SU-DHL-6 (cell line): ENCODE measurements at regions not wholly inside any gene's neighbourhood (a gene's known extent, or its start where the extent isn't known, plus 50 kb on each side); places are given as distances from the start of the nearest gene placed in this dataset.

Experiments
- H2AFZ ChIP-seq: fragments of 200-600 bp; sonication (generic); 2 replicates; pipeline ENCODE4 v1.6.1; 2014; ENCODE audit warnings: low read depth, mild to moderate bottlenecking, moderate library complexity, mixed read lengths, antibody characterized with exemption, low read length; ENCODE audit not compliant: severe bottlenecking
- H3F3A ChIP-seq: fragments of 200-600 bp; shearing (Covaris generic); 2 replicates; pipeline ENCODE4 v1.6.0; 2016; ENCODE audit warnings: antibody characterized with exemption, mild to moderate bottlenecking; ENCODE audit not compliant: insufficient read depth
- H3K27ac ChIP-seq: fragments of 200-600 bp; sonication (generic); 2 replicates; pipeline ENCODE4 v1.5.1; 2016; ENCODE audit warnings: low read depth, mild to moderate bottlenecking, low read length, moderate library complexity, mixed read lengths
- H3K27me3 ChIP-seq: fragments of 200-600 bp; sonication (generic), shearing (Covaris generic); 2 replicates; pipeline ENCODE4 v1.6.0; 2014; ENCODE audit warnings: mild to moderate bottlenecking, low read length
- H3K36me3 ChIP-seq: fragments of 200-600 bp; sonication (generic); 2 replicates; pipeline ENCODE4 v1.6.1; 2014; ENCODE audit warnings: mild to moderate bottlenecking, low read length, mixed read lengths
- H3K4me2 ChIP-seq: fragments of 300-600, 200-600 bp; shearing (Covaris generic), sonication (generic); 2 replicates; pipeline ENCODE4 v1.6.0; 2014; ENCODE audit warnings: low read length, low read depth, mild to moderate bottlenecking; ENCODE audit not compliant: poor library complexity, severe bottlenecking
- H3K4me3 ChIP-seq: fragments of 200-600 bp; sonication (generic); 2 replicates; pipeline ENCODE4 v1.5.1; 2014; ENCODE audit warnings: antibody characterized with exemption, low read length, mild to moderate bottlenecking, mixed read lengths; ENCODE audit not compliant: insufficient read depth, poor library complexity, severe bottlenecking
- H3K79me2 ChIP-seq: fragments of 200-600 bp; sonication (generic); 2 replicates; pipeline ENCODE4 v1.6.1; 2014; ENCODE audit warnings: mild to moderate bottlenecking, low read length, moderate library complexity; ENCODE audit not compliant: insufficient read depth
- H3K9ac ChIP-seq: fragments of 200-600 bp; sonication (generic); 2 replicates; pipeline ENCODE4 v1.7.0; 2014; ENCODE audit warnings: mild to moderate bottlenecking, low read length
- H3K9me2 ChIP-seq: fragments of 200-600 bp; sonication (generic); replicated peaks from 2 replicates; pipeline ENCODE4 v1.6.1; 2014; ENCODE audit warnings: low read length; ENCODE audit not compliant: insufficient read depth
- H3K9me3 ChIP-seq: fragments of 200-600 bp; sonication (generic); 2 replicates; pipeline ENCODE4 v1.6.1; 2014; ENCODE audit warnings: low read length, mixed read lengths; ENCODE audit not compliant: insufficient read depth
- H4K20me1 ChIP-seq: fragments of 200-600 bp; sonication (generic); 2 replicates; pipeline ENCODE4 v1.6.1; 2014; ENCODE audit warnings: low read depth, mild to moderate bottlenecking, antibody characterized with exemption, low read length, moderate library complexity, mixed read lengths
- EZH2phosphoT487 ChIP-seq: fragments of 200-600 bp; sonication (generic), shearing (Covaris generic); conservative IDR thresholded peaks from 2 replicates; pipeline ENCODE4 v1.6.1; 2018; ENCODE audit warnings: mild to moderate bottlenecking, antibody characterized with exemption, low read length, moderate library complexity, mixed read lengths
- TF ChIP-seq, protein P1 (sequence below): fragments of 200-600 bp; sonication (generic); IDR thresholded peaks from one replicate; pipeline ENCODE4 v1.5.1; 2017; ENCODE audit warnings: antibody characterized with exemption, mild to moderate bottlenecking, low read length, moderate library complexity; ENCODE audit not compliant: insufficient read depth, poor library complexity, severe bottlenecking

DNA sequence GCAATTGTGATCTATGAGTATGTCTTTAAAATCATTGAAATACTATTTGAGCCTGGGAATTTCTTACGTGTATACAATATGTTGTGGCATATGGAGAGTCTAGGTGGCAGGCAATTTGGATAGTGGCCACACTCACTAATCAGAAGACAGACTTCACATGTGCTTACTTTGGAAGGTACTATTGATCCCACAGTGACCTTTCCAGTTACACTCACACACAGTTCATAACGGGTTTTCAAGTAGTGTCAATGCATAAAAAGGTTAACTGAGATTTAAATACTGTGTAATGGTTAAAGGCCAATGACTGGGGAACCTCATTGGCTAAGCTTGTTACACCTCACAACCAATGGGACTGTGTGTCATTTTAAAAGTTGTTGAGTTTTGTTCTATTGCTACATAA, 783.2 kb downstream of the RPA4 start:
- TF ChIP-seq EZH2phosphoT487 = no peak
- TF ChIP-seq, protein P1, sequence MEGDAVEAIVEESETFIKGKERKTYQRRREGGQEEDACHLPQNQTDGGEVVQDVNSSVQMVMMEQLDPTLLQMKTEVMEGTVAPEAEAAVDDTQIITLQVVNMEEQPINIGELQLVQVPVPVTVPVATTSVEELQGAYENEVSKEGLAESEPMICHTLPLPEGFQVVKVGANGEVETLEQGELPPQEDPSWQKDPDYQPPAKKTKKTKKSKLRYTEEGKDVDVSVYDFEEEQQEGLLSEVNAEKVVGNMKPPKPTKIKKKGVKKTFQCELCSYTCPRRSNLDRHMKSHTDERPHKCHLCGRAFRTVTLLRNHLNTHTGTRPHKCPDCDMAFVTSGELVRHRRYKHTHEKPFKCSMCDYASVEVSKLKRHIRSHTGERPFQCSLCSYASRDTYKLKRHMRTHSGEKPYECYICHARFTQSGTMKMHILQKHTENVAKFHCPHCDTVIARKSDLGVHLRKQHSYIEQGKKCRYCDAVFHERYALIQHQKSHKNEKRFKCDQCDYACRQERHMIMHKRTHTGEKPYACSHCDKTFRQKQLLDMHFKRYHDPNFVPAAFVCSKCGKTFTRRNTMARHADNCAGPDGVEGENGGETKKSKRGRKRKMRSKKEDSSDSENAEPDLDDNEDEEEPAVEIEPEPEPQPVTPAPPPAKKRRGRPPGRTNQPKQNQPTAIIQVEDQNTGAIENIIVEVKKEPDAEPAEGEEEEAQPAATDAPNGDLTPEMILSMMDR = no peak
- Histone ChIP-seq H3K36me3 (no peaks in the 10 kb centered on the region), H3K9ac (no peak overlapping the region), H2AFZ (no peak overlapping the region), H4K20me1 (no peaks in the 10 kb centered on the region), H3K4me3 (no peak overlapping the region), H3K27ac (no peak overlapping the region), H3K4me2 (no peak overlapping the region), H3F3A (no peaks in the 10 kb centered on the region), H3K9me2 (no peaks in the 10 kb centered on the region), H3K9me3 (no peaks in the 10 kb centered on the region), H3K79me2 (no peaks in the 10 kb centered on the region), H3K27me3 (no peaks in the 10 kb centered on the region)

DNA sequence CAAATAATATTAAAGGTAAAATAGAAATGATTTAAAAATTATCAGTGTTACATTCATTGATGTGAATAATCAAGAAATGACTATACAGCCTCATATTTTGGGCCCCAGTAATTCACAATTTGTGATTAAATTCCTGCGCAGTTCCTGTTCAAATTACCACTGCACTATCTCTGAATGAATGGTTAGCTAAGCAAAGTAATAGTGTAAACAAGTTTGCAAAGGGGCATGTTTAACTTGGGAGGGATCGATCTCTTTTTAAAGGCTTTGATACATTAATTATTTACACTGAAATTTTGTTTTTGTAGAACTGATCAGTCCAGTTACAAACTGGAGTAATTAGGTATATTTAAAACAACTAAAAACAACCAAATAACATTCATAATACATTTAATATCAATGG, 784.4 kb downstream of the RPA4 start:
- H3K27me3 ChIP-seq = no peaks in the 10 kb centered on the region
- no peak overlapping the region for H3K27ac ChIP-seq
- no peaks in the 10 kb centered on the region for H3K79me2 ChIP-seq
- no peak overlapping the region for H3K9ac ChIP-seq
- no peaks in the 10 kb centered on the region for H3F3A ChIP-seq
- no peaks in the 10 kb centered on the region for H3K9me3 ChIP-seq
- H4K20me1 ChIP-seq = no peaks in the 10 kb centered on the region
- H3K4me3 ChIP-seq = no peak overlapping the region
- H3K9me2 ChIP-seq = no peaks in the 10 kb centered on the region
- no peak overlapping the region for H2AFZ ChIP-seq
- TF ChIP-seq, protein P1 = no peak
- no peak for TF ChIP-seq EZH2phosphoT487
- no peak overlapping the region for H3K4me2 ChIP-seq
- no peaks in the 10 kb centered on the region for H3K36me3 ChIP-seq

DNA sequence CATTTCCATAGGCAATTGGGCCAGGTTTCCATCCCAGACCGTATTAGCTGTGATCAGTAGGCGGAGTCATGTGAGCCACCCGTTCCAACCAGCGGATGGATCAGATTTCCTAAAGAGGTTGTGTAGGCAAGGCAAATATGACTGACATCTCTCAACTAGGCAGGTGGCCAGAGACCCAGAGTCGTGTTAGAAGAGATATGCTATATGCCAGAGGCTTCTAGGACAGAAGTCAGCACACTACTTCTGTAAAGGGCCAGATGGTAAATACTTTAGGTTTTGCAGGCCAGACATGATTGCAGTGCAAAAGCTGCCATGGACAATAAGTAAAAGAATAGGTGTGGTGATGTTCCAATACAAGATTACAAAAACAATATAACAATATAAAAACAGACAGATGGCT, 788.4 kb downstream of the RPA4 start:
- H2AFZ ChIP-seq = no peak overlapping the region
- H3K27me3 ChIP-seq = no peaks in the 10 kb centered on the region
- H3K9me2 ChIP-seq = no peaks in the 10 kb centered on the region
- no peaks in the 10 kb centered on the region for H4K20me1 ChIP-seq
- no peaks in the 10 kb centered on the region for H3K9me3 ChIP-seq
- H3K79me2 ChIP-seq = no peaks in the 10 kb centered on the region
- H3K4me2 ChIP-seq = no peak overlapping the region
- H3K4me3 ChIP-seq = no peak overlapping the region
- H3F3A ChIP-seq = no peaks in the 10 kb centered on the region
- TF ChIP-seq, protein P1 = no peak
- no peak for TF ChIP-seq EZH2phosphoT487
- no peak overlapping the region for H3K9ac ChIP-seq
- H3K27ac ChIP-seq = no peak overlapping the region
- no peaks in the 10 kb centered on the region for H3K36me3 ChIP-seq
